Adrenal gland (tissue), 5 donors: ENCODE measurements at regions not wholly inside any gene's neighbourhood (a gene's known extent, or its start where the extent isn't known, plus 50 kb on each side); places are given as distances from the start of the nearest gene placed in this dataset.

Experiments used
- POLR2A ChIP-seq, 2 donors: fragments of 450-650 bp; IDR thresholded peaks; one replicate each; pipeline ENCODE4 v1.6.1; 2017; ENCODE audit warnings: antibody characterized with exemption in 2 of 2, mild to moderate bottlenecking in 2 of 2, moderate library complexity in 1 of 2
- TF ChIP-seq, protein P1 (sequence below), 6 experiments: fragments of 450-650 bp in 4 of 6; fragments of 200-600 bp in 2 of 6; sonication (generic) in 1 of 6; IDR thresholded peaks; 1 replicate in 5 of 6; 2 replicates in 1 of 6; pipeline versions ENCODE4 v1.5.1 to v1.8.0; 2016 to 2021; ENCODE audit warnings: antibody characterized with exemption in 6 of 6, mild to moderate bottlenecking in 2 of 6, moderate library complexity in 1 of 6
- donor health status: DM: no; HTN: no; CAD: no.

DNA sequence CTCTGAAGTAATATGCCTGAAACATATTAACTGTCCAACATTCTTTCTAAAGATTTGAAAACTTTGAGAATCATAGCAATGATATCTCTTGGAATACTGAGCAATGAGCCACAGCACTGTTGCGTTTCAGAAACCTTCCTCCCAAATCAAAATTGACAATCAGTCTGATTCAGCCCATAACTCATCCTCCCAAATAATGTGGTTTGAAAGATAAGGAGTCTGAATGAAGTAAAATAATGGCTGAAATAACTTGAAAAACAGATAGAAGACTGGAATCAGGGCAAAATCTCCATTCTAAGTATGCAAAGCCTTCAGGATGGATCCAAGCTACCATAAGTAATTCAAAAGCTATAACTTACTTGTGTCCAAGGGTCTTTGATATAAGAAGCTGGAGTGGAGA, 98.6 kb upstream of the PLS3 start:
- TF ChIP-seq, protein P1, sequence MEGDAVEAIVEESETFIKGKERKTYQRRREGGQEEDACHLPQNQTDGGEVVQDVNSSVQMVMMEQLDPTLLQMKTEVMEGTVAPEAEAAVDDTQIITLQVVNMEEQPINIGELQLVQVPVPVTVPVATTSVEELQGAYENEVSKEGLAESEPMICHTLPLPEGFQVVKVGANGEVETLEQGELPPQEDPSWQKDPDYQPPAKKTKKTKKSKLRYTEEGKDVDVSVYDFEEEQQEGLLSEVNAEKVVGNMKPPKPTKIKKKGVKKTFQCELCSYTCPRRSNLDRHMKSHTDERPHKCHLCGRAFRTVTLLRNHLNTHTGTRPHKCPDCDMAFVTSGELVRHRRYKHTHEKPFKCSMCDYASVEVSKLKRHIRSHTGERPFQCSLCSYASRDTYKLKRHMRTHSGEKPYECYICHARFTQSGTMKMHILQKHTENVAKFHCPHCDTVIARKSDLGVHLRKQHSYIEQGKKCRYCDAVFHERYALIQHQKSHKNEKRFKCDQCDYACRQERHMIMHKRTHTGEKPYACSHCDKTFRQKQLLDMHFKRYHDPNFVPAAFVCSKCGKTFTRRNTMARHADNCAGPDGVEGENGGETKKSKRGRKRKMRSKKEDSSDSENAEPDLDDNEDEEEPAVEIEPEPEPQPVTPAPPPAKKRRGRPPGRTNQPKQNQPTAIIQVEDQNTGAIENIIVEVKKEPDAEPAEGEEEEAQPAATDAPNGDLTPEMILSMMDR (IDR thresholded peaks at IDR 0.05): no peak
- no peak for TF ChIP-seq POLR2A (IDR thresholded peaks at IDR 0.05)
